GM13976 (cell line): ENCODE measurements at regions not wholly inside any gene's neighbourhood (a gene's known extent, or its start where the extent isn't known, plus 50 kb on each side); places are given as distances from the start of the nearest gene placed in this dataset.
"Not testable (repeated sequence)": the region's sequence is repeated elsewhere in the genome, so short reads cannot be mapped to it uniquely, and the experiment has no call there.

Experiments
- DNase-seq: peaks from one replicate; pipeline ENCODE4 v3.0.0; 2012; ENCODE audit warnings: low spot score
- CTCF ChIP-seq: IDR thresholded peaks from 2 replicates; pipeline ENCODE4 v1.5.1; 2012; ENCODE audit warnings: borderline replicate concordance, mild to moderate bottlenecking; ENCODE audit not compliant: insufficient read depth; ENCODE audit errors: extremely low read depth, missing control alignments, control extremely low read depth
- in situ Hi-C: fragments of 300-500 bp; cut with MboI; formaldehyde crosslinking; loops from one replicate; pipeline ENCODE4 v1.12.0; 2022; ENCODE audit warnings: low sequenced_read_pairs, mixed read lengths, inconsistent platforms; ENCODE audit not compliant: unreplicated experiment

DNA sequence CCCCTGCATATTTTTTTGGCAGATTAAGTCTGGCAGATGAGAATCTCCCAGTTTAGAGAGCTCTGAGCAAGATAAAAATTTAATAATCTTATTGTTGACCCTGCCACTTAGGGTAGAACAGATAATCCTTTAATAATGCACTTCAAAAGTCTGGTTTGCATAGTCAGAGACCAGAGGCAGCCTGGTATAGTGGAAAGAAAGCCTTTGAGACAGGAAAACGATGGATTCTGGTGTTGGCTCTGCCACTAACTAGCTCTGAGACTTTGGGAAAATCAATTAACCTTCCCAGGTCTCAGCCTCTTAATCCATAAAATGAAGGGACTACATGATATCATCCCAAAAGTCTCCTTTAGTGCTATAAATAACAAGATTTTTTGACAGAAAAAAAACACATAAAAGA lies 824.5 kb downstream of the STIM2 start:
- in situ Hi-C loops: no loop called here
- TF ChIP-seq CTCF: no peak
- no peak for DNase-seq

DNA sequence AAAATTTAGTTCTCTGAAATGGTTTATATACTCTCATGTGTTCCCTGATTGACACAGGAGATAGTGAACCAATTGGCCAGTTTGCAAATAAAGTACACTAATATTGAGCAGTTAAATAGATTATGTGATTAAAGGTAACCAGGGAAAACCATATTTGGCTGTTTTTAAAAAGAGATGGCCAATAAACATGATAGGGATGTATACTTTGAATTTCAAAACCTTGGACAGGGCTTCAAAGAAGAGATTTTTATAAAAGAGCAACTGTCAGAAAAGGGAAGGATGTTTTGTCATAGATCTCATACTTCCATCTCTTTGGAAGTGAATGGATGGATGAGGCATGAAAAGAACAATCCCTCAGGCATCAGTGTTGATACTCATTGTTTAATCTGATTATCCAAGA lies 825.3 kb downstream of the STIM2 start:
- in situ Hi-C loops: no loop called here
- no peak for TF ChIP-seq CTCF
- no peak for DNase-seq

DNA sequence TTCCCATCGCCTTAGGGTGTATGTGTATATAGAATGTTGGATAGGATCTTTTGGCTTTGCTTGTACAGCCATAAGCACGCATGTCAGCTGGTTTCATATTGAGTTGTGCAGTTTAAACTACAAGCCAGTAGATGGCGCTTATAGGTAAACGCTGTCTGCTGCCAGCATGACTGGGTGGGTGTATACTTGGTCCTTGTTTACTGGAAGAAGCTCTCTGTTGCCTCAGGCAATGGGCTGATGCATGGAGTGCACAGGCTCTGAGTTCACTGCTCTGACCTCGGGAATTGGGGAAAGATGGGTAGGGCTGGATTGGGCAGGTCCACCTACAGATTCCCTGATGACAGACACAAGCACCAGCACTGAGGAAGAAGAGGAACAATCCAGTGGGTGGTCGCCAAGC lies 831.5 kb downstream of the STIM2 start:
- DNase-seq: no peak
- in situ Hi-C loops: no loop called here
- peak; percentile 30 for TF ChIP-seq CTCF

DNA sequence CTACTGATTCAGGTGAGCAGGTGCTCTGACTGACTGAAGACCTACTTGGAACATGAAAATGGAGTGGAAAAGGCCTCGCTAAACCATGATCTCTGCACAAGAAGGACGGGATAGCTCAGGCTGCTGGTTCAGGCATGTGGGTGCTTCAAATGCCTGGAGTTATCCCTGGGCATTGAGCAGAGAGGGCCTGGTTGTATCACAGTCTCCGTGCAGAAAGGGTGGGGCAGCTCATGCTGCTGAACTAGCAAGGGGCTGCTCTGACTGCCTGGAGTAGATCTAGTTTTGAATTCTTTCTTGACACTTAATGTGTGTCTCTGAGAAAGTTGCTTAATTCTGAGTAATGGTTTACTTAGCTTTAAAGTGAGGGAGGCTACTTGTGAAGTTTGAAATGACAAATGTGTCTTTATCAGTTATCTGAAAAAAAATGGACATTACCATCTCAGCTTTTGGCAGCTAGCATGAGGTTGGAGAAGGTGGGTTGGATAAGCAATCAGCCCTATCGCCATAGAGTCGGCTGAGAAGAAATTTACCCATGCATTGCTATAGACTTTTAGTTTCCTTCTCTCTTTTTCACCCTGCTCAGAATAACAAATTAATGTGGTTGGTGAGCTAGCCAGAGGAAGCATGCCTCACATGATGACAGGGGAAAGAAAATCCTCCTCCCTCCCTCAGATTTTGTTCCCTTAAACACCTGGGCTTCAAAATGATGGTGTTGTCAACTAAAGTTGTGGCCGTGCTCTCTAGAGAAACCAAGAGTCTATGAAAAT lies 832.4 kb downstream of the STIM2 start:
- in situ Hi-C loops: no loop called here
- no peak for DNase-seq
- no peak for TF ChIP-seq CTCF

DNA sequence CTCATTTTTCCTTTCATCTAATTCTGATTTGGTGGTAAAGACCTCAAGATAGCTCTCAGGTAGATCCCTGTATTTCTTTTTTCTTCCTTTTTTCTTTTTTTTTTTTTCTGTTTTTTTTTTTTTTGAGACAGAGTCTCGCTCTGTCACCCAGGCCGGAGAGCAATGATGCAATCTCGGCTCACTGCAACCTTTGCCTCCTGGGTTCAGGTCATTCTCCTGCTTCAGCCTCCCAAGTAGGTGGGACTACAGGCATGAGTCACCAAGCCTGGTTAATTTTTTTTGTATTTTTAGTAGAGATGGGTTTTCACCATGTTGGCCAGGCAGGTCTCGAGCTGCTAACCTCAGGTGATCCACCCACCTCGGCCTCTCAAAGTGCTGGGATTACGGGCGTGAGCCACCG lies 835.6 kb downstream of the STIM2 start:
- in situ Hi-C loops, DNase-seq: not testable (repeated sequence)

DNA sequence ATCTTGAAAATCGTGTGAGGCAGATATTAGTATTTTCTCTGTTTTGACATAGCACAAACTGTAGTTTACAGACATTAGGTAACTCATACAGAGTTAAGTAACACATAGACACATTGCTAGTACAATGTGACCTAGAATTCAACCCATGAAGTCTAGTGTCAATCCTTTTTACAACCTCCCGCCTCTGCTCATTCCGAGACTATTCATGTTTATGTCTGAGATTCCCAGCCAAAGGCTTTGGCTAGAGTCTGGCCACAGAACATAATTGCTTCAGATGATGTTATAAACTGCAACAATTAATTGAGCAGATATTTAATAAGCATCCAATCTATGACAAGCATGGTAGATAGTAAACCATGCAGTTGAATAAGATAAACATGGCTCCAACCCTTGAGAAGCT lies 841.0 kb downstream of the STIM2 start:
- DNase-seq: no peak
- TF ChIP-seq CTCF: no peak
- in situ Hi-C loops: no loop called here

- in situ Hi-C loops: no loop called here
- no peak for DNase-seq
- no peak for TF ChIP-seq CTCF
These were observed 842.2 kb downstream of the STIM2 start for GRCh38 chr4:27702730-27703431.
